ENCODE measurements at regions not wholly inside any gene's neighbourhood (a gene's known extent, or its start where the extent isn't known, plus 50 kb on each side); places are given as distances from the start of the nearest gene placed in this dataset.
"Not testable (repeated sequence)": the region's sequence is repeated elsewhere in the genome, so short reads cannot be mapped to it uniquely, and the experiment has no call there.

DNA sequence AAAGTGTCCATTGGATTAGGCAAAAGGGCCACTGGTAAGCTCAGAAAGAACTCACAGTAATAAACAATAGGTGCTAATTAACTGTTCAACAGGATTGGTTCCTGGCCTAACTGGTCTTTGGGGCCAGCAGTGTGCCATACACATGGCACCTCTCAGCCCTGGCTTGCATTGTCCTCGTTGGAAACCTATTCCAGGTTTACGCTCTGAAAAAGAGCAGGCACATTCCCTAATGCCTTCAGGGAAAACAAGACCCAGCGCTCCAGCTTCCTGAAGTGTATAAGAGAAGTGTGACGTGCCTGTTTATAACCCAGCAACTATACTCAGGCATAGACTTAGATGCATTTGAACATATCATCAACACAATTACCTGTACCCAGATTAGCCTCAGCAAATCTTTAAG, 51.9 kb upstream of the RBM47 start:
- ChIA-PET POLR2A (no interaction called here), CTCF (interaction anchor here (0.6 kb wide), 1 partner anchor 10 kb away, joined by 4 read pairs; no protein-coding TSS in a partner anchor)

DNA sequence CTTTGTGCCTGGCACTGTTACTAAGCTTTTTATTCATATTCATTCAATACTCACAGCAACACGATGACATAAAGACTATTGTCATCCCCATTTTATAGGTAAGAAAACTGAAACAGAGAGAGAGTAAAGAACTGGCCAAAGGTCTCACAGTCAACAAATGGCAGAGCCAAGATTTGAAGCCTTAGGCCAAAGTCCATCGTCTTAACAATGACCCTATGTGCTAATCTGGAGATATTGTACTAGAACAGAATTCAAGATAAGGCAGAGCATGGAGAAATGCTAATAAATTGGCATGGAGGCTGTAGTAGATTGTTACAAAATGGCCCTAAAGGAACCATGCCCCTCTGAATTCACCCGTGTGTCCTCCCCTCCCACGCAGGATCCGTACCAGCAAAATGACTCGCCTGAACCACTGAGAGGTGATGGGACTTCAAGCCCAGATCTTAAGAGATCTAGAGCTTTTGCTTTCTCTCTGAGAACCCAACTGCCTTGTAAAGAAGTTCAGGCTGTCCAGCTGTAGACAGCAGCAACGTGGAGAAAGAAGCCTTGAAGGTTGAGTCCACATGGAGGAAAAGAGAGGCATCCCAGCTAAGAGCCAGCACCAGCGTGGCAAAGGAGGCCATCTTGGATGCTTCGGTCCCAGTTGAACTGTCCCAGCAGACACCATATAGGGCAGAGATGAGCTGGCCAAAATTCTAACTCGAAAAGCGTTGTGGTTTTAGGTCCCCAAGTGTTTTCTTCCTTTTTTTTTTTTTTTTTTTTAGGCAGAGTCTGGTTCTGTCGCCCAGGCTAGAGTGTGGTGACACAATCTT, 52.8 kb upstream of the RBM47 start:
- ChIA-PET CTCF (interaction anchor here (0.6 to 0.9 kb wide), 3 partner anchors 9 to 188 kb away, joined by 3 to 4 read pairs (median 3); no protein-coding TSS in a partner anchor), POLR2A (no interaction called here)

DNA sequence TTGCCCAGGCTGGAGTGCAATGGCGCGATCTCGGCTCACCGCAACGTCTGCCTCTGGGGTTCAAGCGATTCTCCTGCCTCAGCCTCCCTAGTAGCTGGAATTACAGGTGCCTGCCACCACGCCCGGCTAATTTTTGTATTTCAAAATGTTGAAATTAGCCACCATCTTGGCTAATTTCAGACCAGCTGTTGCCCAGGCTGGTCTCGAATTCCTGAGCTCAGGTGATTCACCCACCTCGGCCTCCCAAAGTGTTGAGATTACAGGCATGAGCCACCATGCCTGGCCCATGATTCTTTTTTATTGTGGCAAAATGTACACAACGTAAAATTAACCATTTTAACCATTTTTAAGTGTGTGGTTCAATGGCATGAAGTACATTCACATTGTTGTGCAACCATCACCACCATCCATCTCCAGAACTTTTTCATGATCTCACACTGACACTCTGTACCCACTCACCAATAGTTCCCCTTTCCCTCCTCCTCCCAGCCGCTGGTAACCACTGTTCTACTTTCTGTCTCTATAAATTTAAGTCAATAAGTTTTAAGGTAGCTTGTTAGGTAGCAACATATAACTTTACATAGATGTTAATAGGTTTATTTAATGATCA, 54.0 kb upstream of the RBM47 start:
- POLR2A ChIA-PET: not testable (repeated sequence)
- CTCF ChIA-PET: interaction anchor here (0.7 to 0.9 kb wide), 2 partner anchors 11 to 190 kb away, joined by 3 read pairs; no protein-coding TSS in a partner anchor

DNA sequence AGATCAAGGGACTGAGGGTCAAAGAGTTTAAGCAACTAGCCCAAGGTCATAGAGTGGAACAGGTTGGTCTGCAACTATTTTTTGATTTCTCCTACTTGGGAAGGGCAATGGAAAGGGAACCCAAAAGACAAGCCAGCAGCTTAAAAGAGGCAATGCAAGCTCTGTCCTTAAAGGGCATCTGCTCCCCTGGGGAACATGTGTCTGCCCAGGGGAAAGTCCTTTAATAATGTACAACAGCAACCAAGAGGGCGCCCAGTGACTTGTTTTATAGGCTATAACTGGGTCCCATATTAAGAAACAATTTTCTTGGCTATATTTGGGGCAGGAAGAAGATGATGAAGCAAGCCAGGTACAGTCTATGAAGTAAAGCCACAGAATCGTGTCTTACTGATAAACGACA, 54.7 kb upstream of the RBM47 start:
- POLR2A ChIA-PET: no interaction called here
- CTCF ChIA-PET: no interaction called here

DNA sequence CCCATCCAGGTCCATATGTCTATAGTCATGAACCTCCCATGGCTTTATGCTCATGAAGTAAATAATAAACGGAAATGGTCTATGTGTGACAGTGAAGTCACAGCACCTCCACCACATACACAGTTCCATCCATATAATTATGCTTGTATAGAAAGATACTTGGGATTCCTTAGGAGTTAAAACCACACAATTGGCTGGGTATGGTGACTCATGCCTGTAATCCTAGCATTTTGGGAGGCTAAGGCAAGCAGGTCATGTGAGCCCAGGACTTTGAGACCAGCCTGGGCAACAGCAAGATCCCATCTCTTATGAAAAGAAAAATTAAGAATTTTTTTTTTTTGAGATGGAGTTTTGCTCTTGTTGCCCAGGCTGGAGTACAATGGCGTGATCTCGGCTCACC, 55.6 kb upstream of the RBM47 start:
- ChIA-PET POLR2A (no interaction called here), CTCF (no interaction called here)

DNA sequence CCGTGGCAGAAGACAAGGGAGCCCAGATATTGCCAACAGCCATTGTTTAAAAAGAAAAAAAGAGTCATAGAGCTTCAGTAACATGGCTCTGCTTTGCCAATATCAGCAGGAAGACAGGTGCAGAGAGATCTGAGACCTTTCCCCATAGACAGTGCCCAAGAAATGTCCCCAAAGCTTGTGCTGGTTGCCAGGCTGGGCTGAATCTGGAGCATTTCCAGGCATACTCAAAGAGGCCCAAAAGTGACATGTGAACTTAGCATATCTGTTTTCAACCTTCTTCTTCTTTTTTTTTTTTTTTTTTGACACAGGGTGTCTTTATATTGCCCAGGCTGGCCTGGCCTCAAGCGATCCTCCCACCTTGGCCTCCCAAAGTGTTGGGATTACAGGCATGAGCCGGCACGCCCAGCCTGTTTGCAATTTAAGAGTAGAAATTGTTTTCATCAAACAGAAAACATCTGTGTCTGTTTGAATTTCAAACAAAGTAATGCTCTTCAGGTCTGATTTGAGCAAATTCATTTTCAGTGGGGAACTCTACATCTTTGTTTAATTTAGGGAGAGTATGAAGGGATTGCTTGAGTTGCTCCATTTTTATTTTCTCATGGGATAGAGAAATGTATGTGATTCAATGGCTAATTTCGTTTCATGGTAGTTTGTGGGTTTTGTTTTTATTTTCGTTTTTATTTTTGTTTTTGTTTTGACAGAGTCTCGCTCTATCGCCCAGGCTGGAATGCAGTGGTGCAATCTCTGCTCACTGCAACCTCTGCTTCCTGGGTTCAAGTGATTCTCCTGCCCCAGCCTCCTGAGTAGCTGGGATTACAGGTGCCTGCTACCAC, 56.6 kb upstream of the RBM47 start:
- CTCF ChIA-PET: interaction anchor here (0.7 kb wide), 1 partner anchor 53 kb away, joined by 3 read pairs; no protein-coding TSS in a partner anchor
- POLR2A ChIA-PET: no interaction called here

DNA sequence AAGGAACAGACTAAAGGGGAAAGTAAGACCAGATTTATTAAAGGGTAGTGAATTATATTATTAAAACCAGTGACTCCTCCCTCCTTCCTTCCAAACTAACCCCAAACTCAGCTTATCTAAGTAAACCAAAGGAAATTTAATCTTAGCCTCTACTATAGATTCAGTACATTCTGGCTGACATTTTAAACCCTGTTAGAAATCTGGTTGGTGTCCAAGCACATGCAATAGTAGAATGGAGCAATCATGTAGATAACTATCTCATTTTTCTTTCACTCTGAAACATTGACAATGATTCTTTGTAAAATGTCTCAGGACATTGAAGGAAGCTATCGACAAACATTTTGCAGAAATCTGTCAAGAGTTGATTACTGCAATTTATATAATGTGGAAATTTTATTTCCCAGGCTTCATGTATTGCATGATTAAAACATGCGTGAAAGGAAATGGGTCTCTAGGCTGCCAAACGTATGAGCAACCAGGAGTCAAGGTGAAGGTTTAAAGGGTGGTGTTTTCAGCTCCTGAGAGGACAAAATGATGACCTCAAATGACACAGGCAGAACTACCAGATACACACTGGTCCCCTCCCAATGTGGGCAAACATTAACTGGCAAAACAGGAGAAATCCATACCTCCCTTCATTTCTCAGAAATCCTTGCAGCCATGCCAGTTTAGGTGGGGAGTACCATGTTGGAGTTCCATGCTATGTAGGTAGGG, 58.2 kb upstream of the RBM47 start:
- CTCF ChIA-PET: interaction anchor here (0.7 kb wide), 2 partner anchors 90 to 170 kb away, joined by 4 to 6 read pairs; no protein-coding TSS in a partner anchor
- POLR2A ChIA-PET: interaction anchor here (0.6 to 1.0 kb wide), 2 partner anchors 13 to 14 kb away, joined by 3 to 6 read pairs; no protein-coding TSS in a partner anchor

DNA sequence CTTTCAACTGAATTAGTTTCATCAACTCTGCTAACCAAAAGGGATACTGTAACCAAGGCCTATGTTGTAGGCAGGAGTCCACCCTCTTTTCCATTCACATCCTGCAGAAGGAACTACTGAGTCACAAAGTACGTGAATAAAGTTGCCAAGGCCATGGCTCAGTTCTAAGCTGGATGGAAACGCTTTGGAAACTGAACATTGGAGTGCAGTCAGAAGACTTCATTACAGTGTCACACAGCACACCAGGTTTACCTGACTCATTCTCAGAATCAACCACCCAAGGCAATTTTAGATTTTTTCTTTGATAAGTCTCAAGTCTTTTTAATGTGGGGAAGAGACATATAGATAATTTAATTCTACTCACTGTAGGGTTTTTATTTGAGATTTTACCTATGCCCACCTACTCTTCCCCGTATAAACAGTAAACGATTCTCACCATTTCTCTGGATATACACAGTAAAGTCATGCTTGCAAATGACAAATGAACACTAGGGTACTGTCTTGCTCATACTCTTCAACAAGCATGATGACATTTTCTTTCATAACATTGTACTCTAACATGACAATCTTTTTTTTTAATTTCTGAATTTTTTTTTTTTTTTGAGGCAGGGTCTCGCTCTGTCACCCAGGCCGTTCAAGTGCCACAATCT, 58.9 kb upstream of the RBM47 start:
- ChIA-PET POLR2A (interaction anchor here (0.6 to 1.0 kb wide), 2 partner anchors 12 to 15 kb away, joined by 3 to 6 read pairs; no protein-coding TSS in a partner anchor), CTCF (no interaction called here)

DNA sequence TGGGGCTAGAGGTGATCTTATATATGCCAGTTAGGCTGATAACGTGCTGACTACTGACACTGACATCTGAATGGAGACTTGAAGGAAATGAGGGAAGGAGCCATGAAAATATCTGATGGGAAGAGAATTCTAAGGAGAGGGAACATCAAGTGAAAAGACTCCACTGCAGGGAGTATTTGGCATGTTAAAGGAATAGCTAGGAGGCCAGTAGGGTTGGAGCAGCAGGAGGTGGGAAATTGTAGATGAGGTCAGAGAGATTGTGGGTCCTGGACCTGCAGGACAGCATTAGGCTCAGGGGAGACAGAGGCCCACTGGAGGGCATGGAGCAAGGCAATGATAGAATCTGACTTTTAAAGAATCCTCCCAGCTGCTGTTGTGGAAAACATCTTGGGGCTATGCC, 55.8 kb upstream of the NSUN7 start:
- POLR2A ChIA-PET: no interaction called here
- CTCF ChIA-PET: no interaction called here

DNA sequence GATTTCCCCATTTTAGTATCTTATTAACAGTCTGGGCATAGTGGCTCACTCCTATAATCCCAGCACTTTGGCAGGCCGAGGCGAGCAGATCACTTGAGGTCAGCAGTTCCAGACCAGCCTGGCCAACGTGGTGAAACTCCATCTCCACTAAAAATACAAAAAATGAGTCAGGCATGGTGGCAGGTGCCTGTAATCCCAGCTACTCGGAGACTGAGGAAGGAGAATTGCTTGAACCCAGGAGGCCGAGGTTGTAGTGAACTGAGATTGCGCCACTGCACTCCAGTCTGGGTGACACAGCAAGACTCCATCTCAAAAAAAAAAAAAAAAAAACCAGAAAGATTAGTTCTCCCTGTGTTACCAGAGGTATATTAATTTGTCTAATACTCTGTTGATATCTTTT, 52.3 kb upstream of the NSUN7 start:
- POLR2A ChIA-PET, CTCF ChIA-PET: not testable (repeated sequence)

DNA sequence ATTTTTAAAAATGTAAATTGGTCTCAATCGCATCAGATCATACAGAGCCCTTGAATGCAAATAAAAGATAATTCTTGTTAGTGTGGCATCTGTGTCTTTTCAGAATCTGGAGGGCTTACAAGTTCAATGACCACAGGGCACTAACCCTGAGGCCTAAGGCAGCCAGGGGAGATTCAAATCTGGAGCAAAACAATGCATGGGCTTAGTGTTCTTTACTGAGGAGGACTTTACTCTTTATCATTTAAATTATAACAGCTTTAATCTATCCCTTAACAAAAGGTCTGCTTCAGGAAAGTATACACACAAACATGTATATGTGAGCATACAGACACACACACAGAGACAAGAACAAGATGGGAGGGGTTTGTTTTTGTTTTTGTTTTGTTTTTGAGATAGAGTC, 51.0 kb upstream of the NSUN7 start:
- ChIA-PET POLR2A (no interaction called here), CTCF (interaction anchor here (1.3 kb wide), 1 partner anchor 36 kb away, joined by 3 read pairs; no protein-coding TSS in a partner anchor)

DNA sequence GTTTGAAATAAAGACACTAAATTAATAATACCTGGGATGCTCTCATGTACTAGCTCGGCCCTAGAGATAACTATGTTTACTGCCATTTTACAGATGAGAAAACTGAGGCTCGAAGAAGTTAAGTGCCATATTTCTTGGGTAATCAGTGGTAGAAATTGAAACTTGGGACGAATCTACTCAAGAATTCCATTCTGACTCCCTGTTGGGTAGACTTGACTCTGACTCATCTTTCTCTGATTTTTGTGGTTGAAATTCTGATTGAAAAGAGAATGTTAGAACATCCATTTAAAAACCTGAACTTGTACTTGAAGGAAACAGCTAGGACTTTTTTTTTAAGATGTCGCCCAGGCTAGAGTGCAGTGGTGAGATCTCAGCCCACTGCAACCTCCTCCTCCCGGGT, 50.1 kb upstream of the NSUN7 start:
- ChIA-PET POLR2A (interaction anchor here (0.6 to 1.0 kb wide), 3 partner anchors 27 to 499 kb away, joined by 3 read pairs; no protein-coding TSS in a partner anchor), CTCF (interaction anchor here (1.3 kb wide), 1 partner anchor 37 kb away, joined by 3 read pairs; no protein-coding TSS in a partner anchor)
